GM12878 (cell line): ENCODE measurements at regions not wholly inside any gene's neighbourhood (a gene's known extent, or its start where the extent isn't known, plus 50 kb on each side); places are given as distances from the start of the nearest gene placed in this dataset.

Experiments used
- CHD2 ChIP-seq: IDR thresholded peaks from 2 replicates; pipeline ENCODE4 v1.6.1; 2011; ENCODE audit warnings: low read depth, low read length, improper control_type of control experiment, borderline replicate concordance
- CHD4 ChIP-seq: fragments of 200-600 bp; sonication (generic); IDR thresholded peaks from 2 replicates; pipeline ENCODE4 v1.6.1; 2016; ENCODE audit warnings: mild to moderate bottlenecking
- EZH2 ChIP-seq: IDR thresholded peaks from 2 replicates; pipeline ENCODE4 v1.6.1; 2012; ENCODE audit warnings: low read depth, mild to moderate bottlenecking, control low read depth, inconsistent platforms, low read length, borderline replicate concordance; ENCODE audit not compliant: control insufficient read depth
- GABPA ChIP-seq: IDR thresholded peaks from 2 replicates; pipeline ENCODE4 v1.6.1; 2014; ENCODE audit warnings: antibody characterized with exemption, low read depth, mild to moderate bottlenecking, inconsistent platforms
- JUND ChIP-seq: IDR thresholded peaks from 2 replicates; pipeline ENCODE4 v1.6.1; 2012; ENCODE audit warnings: low read depth, mild to moderate bottlenecking, low read length, improper control_type of control experiment, moderate library complexity
- PAX5 ChIP-seq: IDR thresholded peaks from 2 replicates; pipeline ENCODE4 v1.6.1; 2011; ENCODE audit warnings: low read depth, low read length, borderline replicate concordance
- RFX5 ChIP-seq: IDR thresholded peaks from 2 replicates; pipeline ENCODE4 v1.6.1; 2011; ENCODE audit warnings: low read depth, low read length, improper control_type of control experiment
- SIN3A ChIP-seq: IDR thresholded peaks from 2 replicates; pipeline ENCODE4 v1.6.1; 2012; ENCODE audit warnings: low read depth, low read length, improper control_type of control experiment
- SMC3 ChIP-seq: IDR thresholded peaks from 2 replicates; pipeline ENCODE4 v1.6.1; 2011; ENCODE audit warnings: low read length, improper control_type of control experiment, borderline replicate concordance
- SUPT20H ChIP-seq: IDR thresholded peaks from 2 replicates; pipeline ENCODE4 v1.6.1; 2011; ENCODE audit warnings: low read depth, mild to moderate bottlenecking, low read length, moderate library complexity, borderline replicate concordance; ENCODE audit not compliant: control insufficient read depth
- TF ChIP-seq, protein P1 (sequence below), 3 experiments: IDR thresholded peaks in 2 of 3; conservative IDR thresholded peaks in 1 of 3; 2 replicates each; pipeline ENCODE4 v1.5.1; 2011; ENCODE audit warnings: low read depth in 3 of 3, low read length in 3 of 3, mild to moderate bottlenecking in 3 of 3, control low read depth in 2 of 3, moderate library complexity in 2 of 3, inconsistent platforms in 1 of 3, mixed read lengths in 1 of 3; ENCODE audit not compliant: control insufficient read depth in 2 of 3, insufficient read depth in 1 of 3; ENCODE audit errors: extremely low read depth in 1 of 3

DNA sequence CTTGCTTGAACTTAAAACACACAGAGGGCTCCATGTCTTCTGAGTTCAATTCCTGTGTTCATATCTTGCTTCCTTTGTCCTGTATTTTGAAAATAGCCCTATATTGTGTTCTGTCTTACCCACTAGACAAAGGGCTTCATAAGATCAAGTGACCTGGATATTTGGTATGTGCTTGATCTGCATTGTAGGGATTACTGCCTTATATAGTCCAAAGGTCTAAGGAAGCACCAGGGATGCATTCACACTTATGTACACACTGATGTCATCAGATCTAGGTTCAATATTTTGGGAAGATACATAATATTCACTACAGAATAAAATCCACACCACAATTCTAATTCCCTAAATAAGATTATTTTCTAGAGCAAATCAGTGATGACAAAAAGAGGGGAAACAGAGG is 278.0 kb upstream of the KYNU start:
- TF ChIP-seq JUND (no peak), SMC3 (no peak), GABPA (no peak), CHD2 (no peak), RFX5 (no peak), EZH2 (no peak), SIN3A (no peak), SUPT20H (no peak), PAX5 (no peak), CHD4 (no peak)
- TF ChIP-seq, protein P1, sequence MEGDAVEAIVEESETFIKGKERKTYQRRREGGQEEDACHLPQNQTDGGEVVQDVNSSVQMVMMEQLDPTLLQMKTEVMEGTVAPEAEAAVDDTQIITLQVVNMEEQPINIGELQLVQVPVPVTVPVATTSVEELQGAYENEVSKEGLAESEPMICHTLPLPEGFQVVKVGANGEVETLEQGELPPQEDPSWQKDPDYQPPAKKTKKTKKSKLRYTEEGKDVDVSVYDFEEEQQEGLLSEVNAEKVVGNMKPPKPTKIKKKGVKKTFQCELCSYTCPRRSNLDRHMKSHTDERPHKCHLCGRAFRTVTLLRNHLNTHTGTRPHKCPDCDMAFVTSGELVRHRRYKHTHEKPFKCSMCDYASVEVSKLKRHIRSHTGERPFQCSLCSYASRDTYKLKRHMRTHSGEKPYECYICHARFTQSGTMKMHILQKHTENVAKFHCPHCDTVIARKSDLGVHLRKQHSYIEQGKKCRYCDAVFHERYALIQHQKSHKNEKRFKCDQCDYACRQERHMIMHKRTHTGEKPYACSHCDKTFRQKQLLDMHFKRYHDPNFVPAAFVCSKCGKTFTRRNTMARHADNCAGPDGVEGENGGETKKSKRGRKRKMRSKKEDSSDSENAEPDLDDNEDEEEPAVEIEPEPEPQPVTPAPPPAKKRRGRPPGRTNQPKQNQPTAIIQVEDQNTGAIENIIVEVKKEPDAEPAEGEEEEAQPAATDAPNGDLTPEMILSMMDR (IDR thresholded peaks at IDR 0.05 in 2 of 3, conservative IDR thresholded peaks at IDR 0.05 in 1 of 3; ENCODE audit: control insufficient read depth in 2 of 3, extremely low read depth in 1 of 3, insufficient read depth in 1 of 3, low read depth in 3 of 3, low read length in 3 of 3) = no peak
